Ishikawa (cell line): ENCODE measurements at regions not wholly inside any gene's neighbourhood (a gene's known extent, or its start where the extent isn't known, plus 50 kb on each side); places are given as distances from the start of the nearest gene placed in this dataset.

ENCODE experiments used
- CEBPB ChIP-seq: IDR thresholded peaks from 2 replicates; pipeline ENCODE4 v1.6.1; 2012
- CREB1 ChIP-seq: IDR thresholded peaks from 2 replicates; pipeline ENCODE4 v1.6.1; 2012; ENCODE audit warnings: low read depth
- EGR1 ChIP-seq: IDR thresholded peaks from 2 replicates; pipeline ENCODE4 v1.6.1; 2012
- EP300 ChIP-seq: IDR thresholded peaks from 2 replicates; pipeline ENCODE4 v1.6.1; 2012; ENCODE audit warnings: borderline replicate concordance
- NFIC ChIP-seq: IDR thresholded peaks from 2 replicates; pipeline ENCODE4 v1.6.1; 2012
- RAD21 ChIP-seq: IDR thresholded peaks from 2 replicates; pipeline ENCODE4 v1.6.1; 2012; ENCODE audit warnings: low read depth
- TAF1 ChIP-seq: IDR thresholded peaks from 2 replicates; pipeline ENCODE4 v1.6.1; 2012; ENCODE audit warnings: low read depth, mild to moderate bottlenecking
- TEAD4 ChIP-seq: IDR thresholded peaks from 2 replicates; pipeline ENCODE4 v1.6.1; 2012
- YY1 ChIP-seq: IDR thresholded peaks from 2 replicates; pipeline ENCODE4 v1.6.1; 2012; ENCODE audit warnings: low read depth
- ZBTB7A ChIP-seq: IDR thresholded peaks from 2 replicates; pipeline ENCODE4 v1.6.1; 2012; ENCODE audit warnings: low read depth
- TF ChIP-seq, protein P1 (sequence below): IDR thresholded peaks from 2 replicates; pipeline ENCODE4 v1.6.1; 2012; ENCODE audit warnings: low read depth, mild to moderate bottlenecking
- TF ChIP-seq, protein P2 (sequence below): IDR thresholded peaks from 2 replicates; pipeline ENCODE4 v1.6.1; 2012
- TF ChIP-seq, protein P3 (sequence below): IDR thresholded peaks from 2 replicates; pipeline ENCODE4 v1.6.1; 2012

DNA sequence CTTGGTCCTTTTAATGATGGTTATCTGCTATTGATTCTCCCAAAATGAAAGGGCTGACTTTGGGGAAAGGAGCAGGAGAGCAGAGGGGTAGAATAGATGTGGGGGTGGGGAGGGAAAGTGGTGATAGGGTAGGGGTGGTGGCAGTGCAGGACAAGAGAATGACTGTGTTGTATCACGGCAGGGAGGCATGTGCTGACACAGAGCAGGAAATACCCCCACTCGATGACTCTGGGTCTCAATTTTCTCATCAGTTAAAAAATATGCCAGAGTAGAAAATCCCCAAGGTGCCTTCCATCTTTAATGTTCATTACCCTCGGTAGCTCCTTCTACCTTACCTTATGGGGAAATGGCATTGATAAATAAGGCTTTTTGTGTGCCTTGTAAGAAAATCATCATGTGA lies 79.0 kb upstream of the ATXN1 start:
- TF ChIP-seq, protein P1, sequence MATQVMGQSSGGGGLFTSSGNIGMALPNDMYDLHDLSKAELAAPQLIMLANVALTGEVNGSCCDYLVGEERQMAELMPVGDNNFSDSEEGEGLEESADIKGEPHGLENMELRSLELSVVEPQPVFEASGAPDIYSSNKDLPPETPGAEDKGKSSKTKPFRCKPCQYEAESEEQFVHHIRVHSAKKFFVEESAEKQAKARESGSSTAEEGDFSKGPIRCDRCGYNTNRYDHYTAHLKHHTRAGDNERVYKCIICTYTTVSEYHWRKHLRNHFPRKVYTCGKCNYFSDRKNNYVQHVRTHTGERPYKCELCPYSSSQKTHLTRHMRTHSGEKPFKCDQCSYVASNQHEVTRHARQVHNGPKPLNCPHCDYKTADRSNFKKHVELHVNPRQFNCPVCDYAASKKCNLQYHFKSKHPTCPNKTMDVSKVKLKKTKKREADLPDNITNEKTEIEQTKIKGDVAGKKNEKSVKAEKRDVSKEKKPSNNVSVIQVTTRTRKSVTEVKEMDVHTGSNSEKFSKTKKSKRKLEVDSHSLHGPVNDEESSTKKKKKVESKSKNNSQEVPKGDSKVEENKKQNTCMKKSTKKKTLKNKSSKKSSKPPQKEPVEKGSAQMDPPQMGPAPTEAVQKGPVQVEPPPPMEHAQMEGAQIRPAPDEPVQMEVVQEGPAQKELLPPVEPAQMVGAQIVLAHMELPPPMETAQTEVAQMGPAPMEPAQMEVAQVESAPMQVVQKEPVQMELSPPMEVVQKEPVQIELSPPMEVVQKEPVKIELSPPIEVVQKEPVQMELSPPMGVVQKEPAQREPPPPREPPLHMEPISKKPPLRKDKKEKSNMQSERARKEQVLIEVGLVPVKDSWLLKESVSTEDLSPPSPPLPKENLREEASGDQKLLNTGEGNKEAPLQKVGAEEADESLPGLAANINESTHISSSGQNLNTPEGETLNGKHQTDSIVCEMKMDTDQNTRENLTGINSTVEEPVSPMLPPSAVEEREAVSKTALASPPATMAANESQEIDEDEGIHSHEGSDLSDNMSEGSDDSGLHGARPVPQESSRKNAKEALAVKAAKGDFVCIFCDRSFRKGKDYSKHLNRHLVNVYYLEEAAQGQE = no peak
- TF ChIP-seq EGR1 (no peak), EP300 (no peak), RAD21 (no peak), NFIC (no peak), TAF1 (no peak), CEBPB (no peak), CREB1 (no peak), TEAD4 (no peak), YY1 (no peak), ZBTB7A (no peak)
- TF ChIP-seq, protein P2, sequence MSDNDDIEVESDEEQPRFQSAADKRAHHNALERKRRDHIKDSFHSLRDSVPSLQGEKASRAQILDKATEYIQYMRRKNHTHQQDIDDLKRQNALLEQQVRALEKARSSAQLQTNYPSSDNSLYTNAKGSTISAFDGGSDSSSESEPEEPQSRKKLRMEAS = no peak
- TF ChIP-seq, protein P3, sequence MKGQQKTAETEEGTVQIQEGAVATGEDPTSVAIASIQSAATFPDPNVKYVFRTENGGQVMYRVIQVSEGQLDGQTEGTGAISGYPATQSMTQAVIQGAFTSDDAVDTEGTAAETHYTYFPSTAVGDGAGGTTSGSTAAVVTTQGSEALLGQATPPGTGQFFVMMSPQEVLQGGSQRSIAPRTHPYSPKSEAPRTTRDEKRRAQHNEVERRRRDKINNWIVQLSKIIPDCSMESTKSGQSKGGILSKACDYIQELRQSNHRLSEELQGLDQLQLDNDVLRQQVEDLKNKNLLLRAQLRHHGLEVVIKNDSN = no peak
